CD14-positive monocyte (primary cell): ENCODE measurements at regions not wholly inside any gene's neighbourhood (a gene's known extent, or its start where the extent isn't known, plus 50 kb on each side); places are given as distances from the start of the nearest gene placed in this dataset.

Experiments used
- DNase-seq, 3 donors: peaks; one replicate each; pipeline ENCODE4 v3.0.0-alpha.2; 2011 to 2022
- H2AFZ ChIP-seq: 2 replicates; pipeline ENCODE4 v1.6.0; 2012; ENCODE audit warnings: mild to moderate bottlenecking, low read depth, low read length, inconsistent platforms; ENCODE audit not compliant: insufficient read depth, poor library complexity, severe bottlenecking
- H3K27ac ChIP-seq, 2 donors: 1 replicate in 1 of 2; 2 replicates in 1 of 2; pipeline ENCODE4 v1.5.1; 2012 to 2013; ENCODE audit warnings: low read length in 2 of 2, control low read depth in 1 of 2, inconsistent platforms in 1 of 2, low read depth in 1 of 2, mild to moderate bottlenecking in 1 of 2
- H3K27me3 ChIP-seq, 2 donors: one replicate each; pipeline versions ENCODE4 v1.6.0 to v1.6.1; 2011 to 2013; ENCODE audit warnings: low read length in 2 of 2; ENCODE audit not compliant: control insufficient read depth in 2 of 2, insufficient read depth in 2 of 2
- H3K36me3 ChIP-seq, 2 donors: replicated peaks in 1 of 2; 1 replicate in 1 of 2; 2 replicates in 1 of 2; pipeline versions ENCODE4 v1.5.1 to v1.6.1; 2012 to 2013; ENCODE audit warnings: low read length in 2 of 2, control low read depth in 1 of 2, inconsistent platforms in 1 of 2, mild to moderate bottlenecking in 1 of 2; ENCODE audit not compliant: insufficient read depth in 2 of 2, control insufficient read depth in 1 of 2
- H3K4me1 ChIP-seq, 2 donors: 1 replicate in 1 of 2; 2 replicates in 1 of 2; pipeline versions ENCODE4 v1.5.1 to v1.6.1; 2012 to 2013; ENCODE audit warnings: low read length in 2 of 2, control low read depth in 1 of 2, inconsistent platforms in 1 of 2, mild to moderate bottlenecking in 1 of 2, moderate library complexity in 1 of 2; ENCODE audit not compliant: insufficient read depth in 2 of 2, control insufficient read depth in 1 of 2
- H3K4me2 ChIP-seq: replicated peaks from 2 replicates; pipeline ENCODE3; 2012; ENCODE audit warnings: low read length, moderate library complexity, mild to moderate bottlenecking; ENCODE audit not compliant: poor library complexity, severe bottlenecking; ENCODE audit errors: extremely low read depth
- H3K4me3 ChIP-seq, 3 experiments: fragments of 200-600 bp in 1 of 3; sonication (generic) in 1 of 3; replicated peaks in 1 of 3; 1 replicate in 2 of 3; 2 replicates in 1 of 3; pipeline ENCODE4 v1.5.1; 2011 to 2013; ENCODE audit warnings: low read length in 3 of 3, mild to moderate bottlenecking in 3 of 3, control low read depth in 2 of 3, low read depth in 2 of 3, inconsistent platforms in 1 of 3, moderate library complexity in 1 of 3
- H3K79me2 ChIP-seq: 2 replicates; pipeline ENCODE4 v1.6.0; 2012; ENCODE audit warnings: mild to moderate bottlenecking, control low read depth, inconsistent platforms, low read length, moderate library complexity; ENCODE audit not compliant: insufficient read depth
- H3K9ac ChIP-seq: 2 replicates; pipeline ENCODE4 v1.6.0; 2017; ENCODE audit warnings: low read length, mild to moderate bottlenecking; ENCODE audit not compliant: insufficient read depth, poor library complexity, severe bottlenecking
- H3K9me3 ChIP-seq, 2 donors: replicated peaks in 1 of 2; 1 replicate in 1 of 2; 2 replicates in 1 of 2; pipeline versions ENCODE4 v1.5.1 to v1.6.1; 2012 to 2013; ENCODE audit warnings: low read length in 2 of 2, control low read depth in 1 of 2; ENCODE audit not compliant: control insufficient read depth in 1 of 2, insufficient read depth in 1 of 2
- H4K20me1 ChIP-seq: 2 replicates; pipeline ENCODE4 v1.6.0; 2012; ENCODE audit warnings: mild to moderate bottlenecking, low read length, control low read depth, moderate library complexity; ENCODE audit not compliant: insufficient read depth
- H3K27ac Mint-ChIP-seq, 7 donors: one replicate each; pipeline ENCODE4 v1.8.0; 2020; ENCODE audit warnings: mild to moderate bottlenecking in 7 of 7, mixed read lengths in 7 of 7, moderate library complexity in 6 of 7, inconsistent platforms in 2 of 7
- H3K27me3 Mint-ChIP-seq, 3 donors: one replicate each; pipeline ENCODE4 v1.8.0; 2021 to 2022; ENCODE audit warnings: low read depth in 3 of 3, mild to moderate bottlenecking in 3 of 3, mixed read lengths in 3 of 3, moderate library complexity in 3 of 3, inconsistent platforms in 1 of 3
- H3K36me3 Mint-ChIP-seq, 2 donors: one replicate each; pipeline ENCODE4 v1.8.0; 2020; ENCODE audit warnings: mixed read lengths in 2 of 2, inconsistent platforms in 1 of 2, mild to moderate bottlenecking in 1 of 2
- H3K4me1 Mint-ChIP-seq: one replicate; pipeline ENCODE4 v1.8.0; 2020; ENCODE audit warnings: mild to moderate bottlenecking, mixed read lengths
- H3K4me3 Mint-ChIP-seq, 2 donors: one replicate each; pipeline ENCODE4 v1.8.0; 2020; ENCODE audit warnings: mild to moderate bottlenecking in 2 of 2, mixed read lengths in 2 of 2, moderate library complexity in 1 of 2
- H3K9me3 Mint-ChIP-seq, 7 donors: one replicate each; pipeline ENCODE4 v1.8.0; 2020 to 2022; ENCODE audit warnings: mixed read lengths in 7 of 7, mild to moderate bottlenecking in 6 of 7, moderate library complexity in 6 of 7, inconsistent platforms in 2 of 7
- WGBS: methylation state at CpG from one replicate; pipeline ENCODE4 v1.1.5; 2013; ENCODE audit warnings: missing lambda C conversion rate; ENCODE audit not compliant: insufficient coverage; 5-methylcytosine and 5-hydroxymethylcytosine counted together
- intact Hi-C, 2 donors: fragments of 100-400 bp; cut with micrococcal nuclease; formaldehyde crosslinking; loops; one replicate each; pipeline versions ENCODE4 v1.15.0 to v1.15.1; 2023
- TF ChIP-seq, protein P1 (sequence below): fragments of 200-600 bp; IDR thresholded peaks from one replicate; pipeline ENCODE4 v1.8.0; 2022; ENCODE audit warnings: antibody characterized with exemption, mild to moderate bottlenecking

DNA sequence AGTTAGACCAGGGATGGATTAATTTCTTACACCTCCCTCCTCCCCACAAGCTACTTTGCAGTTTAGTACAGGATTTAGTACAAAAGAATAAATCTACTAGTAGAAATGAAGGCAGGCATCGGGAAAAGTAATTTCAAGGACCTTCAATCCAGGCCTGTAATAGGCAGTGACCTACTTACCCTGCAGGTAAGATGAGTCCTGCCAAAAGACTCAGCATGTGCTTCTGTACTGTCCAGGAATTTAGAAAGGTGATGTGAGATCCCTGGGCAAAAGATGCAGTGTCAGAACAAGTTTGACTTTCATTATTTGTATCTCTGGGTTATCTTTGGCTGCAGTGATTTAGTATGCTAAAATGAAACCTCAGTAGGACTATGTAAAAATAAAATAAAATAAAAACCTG lies 403.0 kb downstream of the NOVA1 start:
- H3K4me1 Mint-ChIP-seq = no peaks in the 10 kb centered on the region
- Histone ChIP-seq H3K27ac (no peak overlapping the region), H3K79me2 (no peaks in the 10 kb centered on the region), H3K9ac (no peak overlapping the region), H3K4me2 (no peak overlapping the region), H3K27me3 (peaks cover 12 to 20% of the 10 kb centered on the region in 2 donors), H3K9me3 (no peaks in the 10 kb centered on the region), H3K4me3 (no peak overlapping the region), H4K20me1 (no peaks in the 10 kb centered on the region), H2AFZ (no peak overlapping the region), H3K4me1 (no peaks in the 10 kb centered on the region), H3K36me3 (no peaks in the 10 kb centered on the region)
- peaks cover 0 to 12% (median 2%) of the 10 kb centered on the region in 7 donors for H3K9me3 Mint-ChIP-seq
- no peak overlapping the region for H3K27ac Mint-ChIP-seq
- DNase-seq = no peak
- WGBS = 100% methylated on average over 1 of the region's 1 CpG
- no peak overlapping the region for H3K4me3 Mint-ChIP-seq
- H3K27me3 Mint-ChIP-seq = peaks cover 14 to 18% (median 16%) of the 10 kb centered on the region in 3 donors
- intact Hi-C loops = no loop called here
- TF ChIP-seq, protein P1, sequence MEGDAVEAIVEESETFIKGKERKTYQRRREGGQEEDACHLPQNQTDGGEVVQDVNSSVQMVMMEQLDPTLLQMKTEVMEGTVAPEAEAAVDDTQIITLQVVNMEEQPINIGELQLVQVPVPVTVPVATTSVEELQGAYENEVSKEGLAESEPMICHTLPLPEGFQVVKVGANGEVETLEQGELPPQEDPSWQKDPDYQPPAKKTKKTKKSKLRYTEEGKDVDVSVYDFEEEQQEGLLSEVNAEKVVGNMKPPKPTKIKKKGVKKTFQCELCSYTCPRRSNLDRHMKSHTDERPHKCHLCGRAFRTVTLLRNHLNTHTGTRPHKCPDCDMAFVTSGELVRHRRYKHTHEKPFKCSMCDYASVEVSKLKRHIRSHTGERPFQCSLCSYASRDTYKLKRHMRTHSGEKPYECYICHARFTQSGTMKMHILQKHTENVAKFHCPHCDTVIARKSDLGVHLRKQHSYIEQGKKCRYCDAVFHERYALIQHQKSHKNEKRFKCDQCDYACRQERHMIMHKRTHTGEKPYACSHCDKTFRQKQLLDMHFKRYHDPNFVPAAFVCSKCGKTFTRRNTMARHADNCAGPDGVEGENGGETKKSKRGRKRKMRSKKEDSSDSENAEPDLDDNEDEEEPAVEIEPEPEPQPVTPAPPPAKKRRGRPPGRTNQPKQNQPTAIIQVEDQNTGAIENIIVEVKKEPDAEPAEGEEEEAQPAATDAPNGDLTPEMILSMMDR = no peak
- H3K36me3 Mint-ChIP-seq = no peaks in the 10 kb centered on the region

DNA sequence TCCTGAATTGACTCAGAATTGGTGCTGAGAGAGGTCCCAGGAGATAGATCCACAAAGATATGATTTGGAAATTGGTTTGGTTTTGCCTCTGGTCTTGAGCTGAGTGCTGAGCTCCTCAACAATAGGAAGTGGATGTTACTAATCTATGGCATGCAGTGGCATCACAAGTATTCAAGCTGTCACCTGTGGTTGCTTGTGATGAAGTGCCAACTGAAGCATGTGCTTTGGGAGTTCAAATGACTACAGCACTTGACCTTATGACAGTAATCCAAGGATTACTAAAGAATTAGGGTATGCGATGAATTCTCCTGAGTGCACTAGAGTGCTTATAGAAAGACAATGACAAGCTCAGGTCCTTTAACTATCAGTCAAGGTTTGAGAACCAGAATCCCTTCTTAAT lies 406.2 kb downstream of the NOVA1 start:
- H3K9me3 ChIP-seq = no peaks in the 10 kb centered on the region
- WGBS = 100% methylated on average over 1 of the region's 1 CpG
- intact Hi-C loops = no loop called here
- H3K27ac ChIP-seq = no peak overlapping the region
- peaks cover 11 to 12% of the 10 kb centered on the region in 2 donors for H3K27me3 ChIP-seq
- no peak overlapping the region for H3K27ac Mint-ChIP-seq
- H4K20me1 ChIP-seq = no peaks in the 10 kb centered on the region
- TF ChIP-seq, protein P1 = no peak
- no peaks in the 10 kb centered on the region for H3K4me1 Mint-ChIP-seq
- no peak overlapping the region for H3K4me3 ChIP-seq
- no peaks in the 10 kb centered on the region for H3K4me1 ChIP-seq
- H2AFZ ChIP-seq = no peak overlapping the region
- H3K79me2 ChIP-seq = no peaks in the 10 kb centered on the region
- peaks cover 9 to 15% (median 14%) of the 10 kb centered on the region in 3 donors for H3K27me3 Mint-ChIP-seq
- no peaks in the 10 kb centered on the region for H3K36me3 Mint-ChIP-seq
- DNase-seq = no peak
- H3K36me3 ChIP-seq = no peaks in the 10 kb centered on the region
- H3K9me3 Mint-ChIP-seq = peaks cover 0 to 10% (median 2%) of the 10 kb centered on the region in 7 donors
- H3K4me2 ChIP-seq = no peak overlapping the region
- H3K4me3 Mint-ChIP-seq = no peak overlapping the region
- H3K9ac ChIP-seq = no peak overlapping the region
